Mucosa of rectum (tissue), 2 donors: ENCODE measurements at regions not wholly inside any gene's neighbourhood (a gene's known extent, or its start where the extent isn't known, plus 50 kb on each side); places are given as distances from the start of the nearest gene placed in this dataset.

Experiments
- H3K27ac ChIP-seq, 2 donors: one replicate each; pipeline ENCODE4 v1.7.0; 2013; ENCODE audit warnings: inconsistent platforms in 2 of 2, low read depth in 2 of 2, low read length in 2 of 2
- H3K27me3 ChIP-seq, 2 donors: one replicate each; pipeline ENCODE4 v1.7.0; 2013; ENCODE audit warnings: low read length in 2 of 2; ENCODE audit not compliant: control insufficient read depth in 2 of 2, insufficient read depth in 2 of 2
- H3K36me3 ChIP-seq, 2 donors: one replicate each; pipeline ENCODE4 v1.7.0; 2013; ENCODE audit warnings: low read length in 2 of 2; ENCODE audit not compliant: control insufficient read depth in 2 of 2, insufficient read depth in 2 of 2
- H3K4me1 ChIP-seq, 2 donors: one replicate each; pipeline ENCODE4 v1.7.0; 2013; ENCODE audit warnings: low read length in 2 of 2, mild to moderate bottlenecking in 1 of 2; ENCODE audit not compliant: control insufficient read depth in 2 of 2, insufficient read depth in 2 of 2
- H3K4me3 ChIP-seq, 2 donors: one replicate each; pipeline ENCODE4 v1.7.0; 2013; ENCODE audit warnings: low read length in 2 of 2
- H3K9ac ChIP-seq, 2 donors: one replicate each; pipeline ENCODE4 v1.7.0; 2013; ENCODE audit warnings: low read length in 2 of 2, low read depth in 1 of 2, mild to moderate bottlenecking in 1 of 2
- H3K9me3 ChIP-seq, 2 donors: one replicate each; pipeline ENCODE4 v1.7.0; 2013; ENCODE audit warnings: low read length in 2 of 2; ENCODE audit not compliant: control insufficient read depth in 2 of 2
- donor health status: healthy.
- donor health status: Normal muscosa, but diverticular disease.

DNA sequence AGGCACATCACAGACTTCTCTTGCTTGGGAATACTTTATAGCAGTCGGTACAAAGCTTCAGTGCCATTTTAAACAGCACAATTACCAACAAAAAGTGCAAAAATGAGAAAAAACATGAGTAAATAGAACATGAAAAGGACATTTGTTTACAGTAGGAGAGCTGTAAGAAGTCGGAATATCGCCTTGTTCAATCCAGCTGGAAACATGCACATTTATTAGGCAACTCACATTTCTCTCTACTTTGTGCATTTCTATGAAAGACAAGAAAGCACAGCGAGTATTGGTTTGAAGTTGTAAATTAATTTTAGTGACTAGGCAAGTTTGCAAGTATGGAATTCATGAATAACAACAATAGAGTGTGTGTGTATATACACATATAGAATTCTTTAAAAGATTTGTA, 484.7 kb downstream of the DACH1 start:
- Histone ChIP-seq H3K9me3 (no peaks in the 10 kb centered on the region), H3K4me1 (no peaks in the 10 kb centered on the region), H3K4me3 (no peak overlapping the region), H3K36me3 (no peaks in the 10 kb centered on the region), H3K9ac (no peak overlapping the region), H3K27ac (no peak overlapping the region), H3K27me3 (no peaks in the 10 kb centered on the region)

GRCh38 chr13:71380191-71380590, 486.8 kb downstream of the DACH1 start:
- Histone ChIP-seq H3K27ac (no peak overlapping the region), H3K27me3 (no peaks in the 10 kb centered on the region), H3K4me3 (no peak overlapping the region), H3K36me3 (no peaks in the 10 kb centered on the region), H3K9ac (no peak overlapping the region), H3K9me3 (no peaks in the 10 kb centered on the region), H3K4me1 (no peaks in the 10 kb centered on the region)

DNA sequence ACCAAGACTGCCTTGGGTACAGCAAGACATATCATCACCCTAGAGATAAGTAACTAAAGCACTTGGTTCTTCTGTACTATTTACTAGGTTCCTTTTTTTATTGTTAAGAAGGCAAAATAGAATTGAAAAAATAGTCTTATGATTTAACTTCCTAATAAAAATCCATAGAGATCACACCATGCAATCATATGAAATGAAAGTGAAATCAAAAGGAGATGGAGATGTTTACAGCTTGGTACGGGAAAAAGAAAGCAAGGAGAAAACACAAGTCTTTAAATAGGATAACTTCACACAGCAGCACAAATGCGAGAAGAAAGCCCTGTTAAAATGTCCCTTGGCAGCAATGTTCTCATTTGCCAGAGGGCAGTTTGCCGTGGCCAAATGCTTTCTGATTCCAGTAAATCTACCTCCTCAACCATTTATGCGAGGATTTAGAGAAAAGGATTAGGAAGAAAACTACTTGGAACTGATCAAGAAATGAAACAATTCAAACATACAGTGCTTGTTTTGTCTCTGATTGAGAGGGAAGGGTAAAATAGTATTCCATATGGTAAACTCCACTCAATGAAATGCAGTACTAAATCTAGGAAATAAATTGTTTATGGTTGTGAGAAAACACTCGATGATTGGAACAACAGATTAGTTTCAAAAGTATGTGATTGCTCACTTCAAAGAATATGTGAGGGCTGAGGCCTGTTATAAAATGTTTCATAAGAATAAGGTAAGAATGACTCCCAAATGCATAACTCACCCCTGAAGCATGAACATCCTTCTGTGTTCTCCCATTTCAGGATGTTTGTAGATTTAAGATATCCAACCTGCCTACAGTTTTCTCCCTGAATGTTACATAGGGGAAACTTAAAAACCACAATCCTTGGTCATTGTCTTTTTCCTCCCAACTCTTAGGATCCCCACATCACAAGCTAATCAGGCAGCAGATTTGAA, 487.8 kb downstream of the DACH1 start:
- H3K9ac ChIP-seq = peak overlapping the region in 1 of 2 donors; percentile 44
- H3K9me3 ChIP-seq = no peaks in the 10 kb centered on the region
- no peaks in the 10 kb centered on the region for H3K27me3 ChIP-seq
- H3K4me1 ChIP-seq = no peaks in the 10 kb centered on the region
- H3K27ac ChIP-seq = peak overlapping the region; percentile 1 to 60
- no peaks in the 10 kb centered on the region for H3K36me3 ChIP-seq
- peak overlapping the region; percentile 60 to 67 for H3K4me3 ChIP-seq

GRCh38 chr13:71374471-71375049, 492.4 kb downstream of the DACH1 start:
- H3K9me3 ChIP-seq = no peaks in the 10 kb centered on the region
- no peak overlapping the region for H3K4me3 ChIP-seq
- H3K27ac ChIP-seq = no peak overlapping the region
- no peaks in the 10 kb centered on the region for H3K4me1 ChIP-seq
- H3K9ac ChIP-seq = no peak overlapping the region
- H3K27me3 ChIP-seq = no peaks in the 10 kb centered on the region
- H3K36me3 ChIP-seq = no peaks in the 10 kb centered on the region

DNA sequence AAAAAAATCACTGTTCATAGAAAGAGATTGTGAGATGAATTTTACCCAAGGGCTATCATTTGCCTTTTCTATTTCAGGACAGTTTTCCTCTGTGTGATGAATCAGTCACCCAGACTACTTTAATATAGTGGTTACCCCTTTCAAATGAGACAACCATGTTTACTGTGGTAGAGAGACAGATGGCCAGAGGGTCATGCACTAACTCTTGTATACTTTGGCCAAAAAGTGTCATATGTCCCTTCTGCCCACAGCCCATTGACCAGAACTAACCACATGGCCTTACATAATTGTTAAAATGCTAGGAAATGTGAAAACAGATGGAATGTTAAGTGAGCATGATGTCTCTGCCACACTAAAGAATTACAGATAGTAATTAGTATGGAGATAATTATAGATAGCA, 498.7 kb downstream of the DACH1 start:
- Histone ChIP-seq H3K9me3 (no peaks in the 10 kb centered on the region), H3K27me3 (no peaks in the 10 kb centered on the region), H3K27ac (no peak overlapping the region), H3K9ac (no peak overlapping the region), H3K36me3 (no peaks in the 10 kb centered on the region), H3K4me3 (no peak overlapping the region), H3K4me1 (no peaks in the 10 kb centered on the region)

DNA sequence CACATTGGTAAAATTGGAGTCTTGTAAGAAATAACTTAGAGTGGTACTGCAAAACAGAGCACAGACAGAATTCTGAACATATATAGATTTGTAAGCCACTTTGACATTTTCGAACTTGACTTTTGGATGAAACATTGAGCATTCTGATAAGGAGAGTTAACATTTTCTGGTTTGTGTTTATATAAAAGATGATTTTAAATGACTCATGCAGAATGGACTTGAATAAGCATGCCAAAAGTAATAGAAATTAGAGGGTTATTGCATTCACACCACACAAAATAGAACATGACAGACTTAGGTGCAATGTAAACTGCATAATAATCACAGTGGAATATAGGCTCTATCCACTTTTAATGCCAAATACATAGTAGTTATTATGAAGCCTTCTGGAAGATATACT, 507.0 kb downstream of the DACH1 start:
- H3K4me3 ChIP-seq = no peak overlapping the region

GRCh38 chr13:71359641-71360040, 507.4 kb downstream of the DACH1 start:
- H3K9ac ChIP-seq = no peak overlapping the region
- no peaks in the 10 kb centered on the region for H3K9me3 ChIP-seq
- H3K4me1 ChIP-seq = no peaks in the 10 kb centered on the region
- H3K36me3 ChIP-seq = no peaks in the 10 kb centered on the region
- no peak overlapping the region for H3K27ac ChIP-seq
- no peaks in the 10 kb centered on the region for H3K27me3 ChIP-seq
- no peak overlapping the region for H3K4me3 ChIP-seq

More for the DNA sequence above, 507.0 kb downstream of the DACH1 start:
- H3K27ac ChIP-seq = no peak overlapping the region
- H3K9me3 ChIP-seq = no peaks in the 10 kb centered on the region
- no peaks in the 10 kb centered on the region for H3K4me1 ChIP-seq
- H3K36me3 ChIP-seq = no peaks in the 10 kb centered on the region
- no peaks in the 10 kb centered on the region for H3K27me3 ChIP-seq
- no peak overlapping the region for H3K9ac ChIP-seq

DNA sequence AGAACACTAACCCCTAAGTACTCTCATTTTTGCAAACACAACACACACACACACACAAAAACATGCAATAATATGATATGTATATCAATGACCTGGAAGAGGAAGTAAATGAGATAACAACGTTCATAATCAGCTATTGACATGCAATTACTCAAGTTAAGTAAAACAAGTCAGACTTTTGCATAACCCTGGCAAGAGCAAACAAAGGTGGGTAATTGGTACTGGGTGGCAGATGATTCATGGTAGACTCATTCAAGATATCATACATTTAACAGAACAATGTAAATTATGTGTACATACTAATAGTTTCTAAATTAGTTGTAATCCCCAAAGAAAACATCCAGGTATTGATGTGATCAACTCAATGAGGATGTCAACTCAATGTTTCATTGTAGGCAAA, 508.8 kb downstream of the DACH1 start:
- Histone ChIP-seq H3K4me3 (no peak overlapping the region), H3K36me3 (no peaks in the 10 kb centered on the region), H3K9ac (no peak overlapping the region), H3K27ac (no peak overlapping the region), H3K4me1 (no peaks in the 10 kb centered on the region), H3K9me3 (no peaks in the 10 kb centered on the region), H3K27me3 (no peaks in the 10 kb centered on the region)

DNA sequence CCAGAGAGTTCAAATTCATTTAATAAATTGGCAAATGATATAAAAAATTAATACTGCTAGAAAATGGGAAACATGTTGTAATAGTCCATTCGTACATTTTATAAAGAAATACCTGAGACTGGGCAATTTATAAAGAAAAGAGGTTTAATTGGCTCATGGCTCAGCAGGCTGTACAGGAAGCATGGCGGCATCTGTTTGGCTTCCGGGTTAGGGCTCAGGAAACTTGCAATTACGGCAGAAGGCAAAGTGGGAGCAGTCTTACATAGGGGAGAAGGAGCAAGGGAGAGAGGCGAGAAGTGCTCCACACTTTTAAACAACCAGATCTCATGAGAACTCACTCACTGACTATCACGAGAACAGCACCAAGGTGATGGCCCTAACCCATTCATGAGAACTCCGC, 512.0 kb downstream of the DACH1 start:
- Histone ChIP-seq H3K9ac (no peak overlapping the region), H3K27ac (no peak overlapping the region), H3K4me3 (no peak overlapping the region), H3K4me1 (no peaks in the 10 kb centered on the region), H3K9me3 (no peaks in the 10 kb centered on the region), H3K36me3 (no peaks in the 10 kb centered on the region), H3K27me3 (no peaks in the 10 kb centered on the region)

DNA sequence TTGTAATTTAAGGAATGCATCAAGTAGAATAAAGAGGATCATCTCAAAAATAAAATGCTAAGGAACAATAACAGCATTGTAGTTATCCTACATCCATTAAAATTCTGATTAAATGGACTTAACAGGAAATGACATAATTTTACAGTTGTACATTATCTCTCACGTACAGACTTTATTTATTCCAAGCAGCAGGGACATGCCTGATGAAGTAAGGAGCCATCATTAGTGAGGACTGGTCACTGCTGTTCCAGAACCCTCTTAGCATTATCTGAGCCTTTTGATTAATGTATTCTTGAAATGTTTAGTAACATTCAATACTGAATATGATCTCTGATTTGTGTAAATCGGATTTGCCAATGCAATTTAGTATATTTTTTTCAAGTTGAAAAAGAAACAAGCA, 516.1 kb downstream of the DACH1 start:
- H3K9ac ChIP-seq = no peak overlapping the region

More for the DNA sequence above, 516.1 kb downstream of the DACH1 start:
- H3K9me3 ChIP-seq = no peaks in the 10 kb centered on the region
- H3K4me3 ChIP-seq = no peak overlapping the region
- H3K27me3 ChIP-seq = no peaks in the 10 kb centered on the region
- no peaks in the 10 kb centered on the region for H3K4me1 ChIP-seq
- H3K27ac ChIP-seq = no peak overlapping the region
- H3K36me3 ChIP-seq = no peaks in the 10 kb centered on the region
